LNCaP clone FGC (cell line): ENCODE measurements at regions not wholly inside any gene's neighbourhood (a gene's known extent, or its start where the extent isn't known, plus 50 kb on each side); places are given as distances from the start of the nearest gene placed in this dataset.

Source experiments
- DNase-seq: peaks from one replicate; pipeline ENCODE4 v3.0.0-alpha.2; 2011; ENCODE audit warnings: low read depth
- H3K4me3 ChIP-seq: 2 replicates; pipeline ENCODE4 v1.5.1; 2011; ENCODE audit warnings: mild to moderate bottlenecking, low read depth, low read length, control low read depth
- TF ChIP-seq, protein P1 (sequence below): IDR thresholded peaks from 2 replicates; pipeline ENCODE4 v1.5.1; 2012; ENCODE audit warnings: mild to moderate bottlenecking; ENCODE audit not compliant: control insufficient read depth, insufficient read depth; ENCODE audit errors: extremely low read depth

GRCh38 chr11:19566583-19567379 is 145.9 kb upstream of the NAV2 start:
- TF ChIP-seq, protein P1, sequence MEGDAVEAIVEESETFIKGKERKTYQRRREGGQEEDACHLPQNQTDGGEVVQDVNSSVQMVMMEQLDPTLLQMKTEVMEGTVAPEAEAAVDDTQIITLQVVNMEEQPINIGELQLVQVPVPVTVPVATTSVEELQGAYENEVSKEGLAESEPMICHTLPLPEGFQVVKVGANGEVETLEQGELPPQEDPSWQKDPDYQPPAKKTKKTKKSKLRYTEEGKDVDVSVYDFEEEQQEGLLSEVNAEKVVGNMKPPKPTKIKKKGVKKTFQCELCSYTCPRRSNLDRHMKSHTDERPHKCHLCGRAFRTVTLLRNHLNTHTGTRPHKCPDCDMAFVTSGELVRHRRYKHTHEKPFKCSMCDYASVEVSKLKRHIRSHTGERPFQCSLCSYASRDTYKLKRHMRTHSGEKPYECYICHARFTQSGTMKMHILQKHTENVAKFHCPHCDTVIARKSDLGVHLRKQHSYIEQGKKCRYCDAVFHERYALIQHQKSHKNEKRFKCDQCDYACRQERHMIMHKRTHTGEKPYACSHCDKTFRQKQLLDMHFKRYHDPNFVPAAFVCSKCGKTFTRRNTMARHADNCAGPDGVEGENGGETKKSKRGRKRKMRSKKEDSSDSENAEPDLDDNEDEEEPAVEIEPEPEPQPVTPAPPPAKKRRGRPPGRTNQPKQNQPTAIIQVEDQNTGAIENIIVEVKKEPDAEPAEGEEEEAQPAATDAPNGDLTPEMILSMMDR = no peak
- no peak for DNase-seq
- H3K4me3 ChIP-seq = no peak overlapping the region

DNA sequence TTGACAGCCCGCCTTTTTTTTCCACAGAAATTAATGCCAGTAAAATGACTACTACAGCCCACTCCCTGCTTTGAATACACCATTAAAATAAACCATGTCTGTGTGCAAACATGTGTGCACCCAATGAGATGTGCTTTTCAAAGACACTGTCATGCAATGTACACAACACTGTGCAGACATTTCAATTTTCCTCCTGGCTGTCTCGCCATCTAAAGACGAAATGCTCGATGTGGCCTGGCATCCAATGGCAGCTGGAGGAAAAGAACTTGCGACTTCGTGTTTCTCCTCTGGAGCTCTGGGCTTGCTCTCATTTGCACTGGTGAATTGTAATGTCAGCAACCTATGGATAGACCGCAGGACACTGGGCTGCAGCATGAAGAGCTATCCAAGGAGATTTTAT is 147.0 kb upstream of the NAV2 start:
- TF ChIP-seq, protein P1 = no peak
- no peak overlapping the region for H3K4me3 ChIP-seq
- DNase-seq = no peak

DNA sequence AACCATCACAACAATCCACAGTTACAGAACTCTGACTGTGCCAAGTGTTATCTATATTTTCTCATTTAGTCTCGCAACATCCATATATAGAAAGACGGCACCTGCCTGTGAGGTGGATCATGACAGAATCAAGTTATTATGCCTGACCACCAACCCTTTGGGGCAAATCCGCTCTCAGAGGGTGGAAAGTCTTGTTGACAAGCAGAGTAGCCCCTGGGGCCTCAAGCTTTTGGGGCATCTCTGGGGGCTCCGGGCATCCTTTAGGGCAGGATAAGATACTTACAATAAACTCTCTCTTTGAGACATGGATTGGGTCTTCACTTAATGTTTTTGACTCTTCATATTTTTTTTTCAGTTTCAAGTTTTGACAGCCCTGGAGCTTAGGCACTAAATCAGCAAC is 150.5 kb upstream of the NAV2 start:
- TF ChIP-seq, protein P1 = no peak
- no peak for DNase-seq
- no peak overlapping the region for H3K4me3 ChIP-seq

- DNase-seq = no peak
- no peak overlapping the region for H3K4me3 ChIP-seq
- TF ChIP-seq, protein P1 = no peak
Measured at GRCh38 chr11:19561011-19561410, 151.6 kb upstream of the NAV2 start.

DNA sequence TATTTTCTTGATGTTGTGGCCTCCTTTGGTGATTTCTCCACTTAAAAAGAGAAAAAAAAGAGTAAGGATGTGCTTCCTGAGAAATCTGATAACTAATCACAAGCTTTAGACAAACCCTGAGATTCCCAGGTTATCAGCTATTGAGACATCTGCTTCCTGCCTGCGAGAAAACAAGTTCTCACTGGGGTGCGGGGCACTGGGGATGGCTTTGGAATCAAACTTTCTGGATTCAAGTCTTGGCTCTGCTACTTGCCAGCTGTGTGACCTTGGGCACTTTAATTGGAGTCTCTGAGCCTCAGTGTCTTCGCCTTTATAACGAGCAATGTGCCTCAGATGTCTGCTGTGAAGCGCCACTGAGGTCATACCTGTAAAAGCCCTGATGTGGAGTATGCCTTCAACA is 152.5 kb upstream of the NAV2 start:
- TF ChIP-seq, protein P1 = no peak
- H3K4me3 ChIP-seq = no peak overlapping the region
- no peak for DNase-seq

DNA sequence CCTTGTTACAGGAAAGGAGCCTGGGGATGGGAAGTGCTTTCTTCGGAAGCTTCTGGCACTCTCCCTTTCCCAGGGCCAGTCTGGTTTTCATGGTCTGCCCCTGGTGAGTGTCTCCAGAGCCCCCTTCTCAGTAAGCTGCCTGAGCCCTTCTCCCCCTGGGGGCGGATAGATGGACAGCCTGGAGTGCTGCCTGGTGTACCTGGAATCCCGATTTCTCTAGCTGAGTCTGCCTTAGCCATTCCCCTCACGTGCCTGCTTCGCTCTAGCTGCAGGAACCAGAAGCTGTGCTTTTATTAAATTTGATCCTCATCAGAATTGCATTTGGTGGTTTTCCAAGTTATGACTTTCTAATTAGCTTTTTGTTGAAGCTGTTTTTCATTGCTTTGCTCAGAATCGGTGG is 152.9 kb upstream of the NAV2 start:
- TF ChIP-seq, protein P1 = no peak
- no peak overlapping the region for H3K4me3 ChIP-seq
- no peak for DNase-seq
